NB4 (cell line): ENCODE measurements at regions not wholly inside any gene's neighbourhood (a gene's known extent, or its start where the extent isn't known, plus 50 kb on each side); places are given as distances from the start of the nearest gene placed in this dataset.
"Not testable (repeated sequence)": the region's sequence is repeated elsewhere in the genome, so short reads cannot be mapped to it uniquely, and the experiment has no call there.

Experiments
- POLR2A ChIP-seq: IDR thresholded peaks from 2 replicates; pipeline ENCODE4 v1.6.1; 2011; ENCODE audit warnings: mild to moderate bottlenecking; ENCODE audit not compliant: insufficient read length; ENCODE audit errors: extremely low read depth
- TF ChIP-seq, protein P1 (sequence below): IDR thresholded peaks from one replicate; pipeline ENCODE4 v1.5.1; 2012; ENCODE audit warnings: low read depth, low read length

DNA sequence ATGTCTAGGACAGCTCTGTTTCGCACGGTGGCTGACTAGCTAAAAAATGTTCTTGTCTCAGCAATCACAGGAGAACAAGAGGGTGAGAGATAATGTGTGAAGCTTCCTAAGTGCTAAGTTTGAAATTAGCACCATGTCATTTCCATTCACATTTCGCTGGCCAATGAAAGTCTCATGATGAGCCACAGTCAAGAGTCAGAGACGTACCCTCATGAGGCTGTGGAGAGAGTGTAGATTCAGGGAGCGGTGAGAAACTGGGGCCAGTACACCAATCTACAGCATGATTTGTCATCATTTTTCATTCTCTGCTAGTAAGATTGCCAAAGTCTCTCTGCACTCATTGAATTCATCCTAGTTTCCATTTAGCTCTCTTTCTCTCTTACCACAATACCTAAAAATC is 98.1 kb downstream of the FAM72C start:
- TF ChIP-seq, protein P1, sequence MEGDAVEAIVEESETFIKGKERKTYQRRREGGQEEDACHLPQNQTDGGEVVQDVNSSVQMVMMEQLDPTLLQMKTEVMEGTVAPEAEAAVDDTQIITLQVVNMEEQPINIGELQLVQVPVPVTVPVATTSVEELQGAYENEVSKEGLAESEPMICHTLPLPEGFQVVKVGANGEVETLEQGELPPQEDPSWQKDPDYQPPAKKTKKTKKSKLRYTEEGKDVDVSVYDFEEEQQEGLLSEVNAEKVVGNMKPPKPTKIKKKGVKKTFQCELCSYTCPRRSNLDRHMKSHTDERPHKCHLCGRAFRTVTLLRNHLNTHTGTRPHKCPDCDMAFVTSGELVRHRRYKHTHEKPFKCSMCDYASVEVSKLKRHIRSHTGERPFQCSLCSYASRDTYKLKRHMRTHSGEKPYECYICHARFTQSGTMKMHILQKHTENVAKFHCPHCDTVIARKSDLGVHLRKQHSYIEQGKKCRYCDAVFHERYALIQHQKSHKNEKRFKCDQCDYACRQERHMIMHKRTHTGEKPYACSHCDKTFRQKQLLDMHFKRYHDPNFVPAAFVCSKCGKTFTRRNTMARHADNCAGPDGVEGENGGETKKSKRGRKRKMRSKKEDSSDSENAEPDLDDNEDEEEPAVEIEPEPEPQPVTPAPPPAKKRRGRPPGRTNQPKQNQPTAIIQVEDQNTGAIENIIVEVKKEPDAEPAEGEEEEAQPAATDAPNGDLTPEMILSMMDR, result not testable (repeated sequence)
- TF ChIP-seq POLR2A, result not testable (repeated sequence)
